GM18502 (cell line): ENCODE measurements at regions not wholly inside any gene's neighbourhood (a gene's known extent, or its start where the extent isn't known, plus 50 kb on each side); places are given as distances from the start of the nearest gene placed in this dataset.
"Not testable (repeated sequence)": the region's sequence is repeated elsewhere in the genome, so short reads cannot be mapped to it uniquely, and the experiment has no call there.

ENCODE experiments used
- ATAC-seq: cut with Tn5 transposase; IDR thresholded peaks from one replicate; pipeline ENCODE4 v1.9.1; 2021; ENCODE audit warnings: mild to moderate bottlenecking; ENCODE audit not compliant: unreplicated experiment, poor library complexity

GRCh38 chr10:22467393-22467792, 122.1 kb downstream of the SPAG6 start:
- ATAC-seq: not testable (repeated sequence)

GRCh38 chr10:22468570-22469320, 123.4 kb downstream of the SPAG6 start:
- no peak for ATAC-seq

GRCh38 chr10:22473044-22473443, 127.7 kb downstream of the SPAG6 start:
- no peak for ATAC-seq

- ATAC-seq: no peak
These were observed 128.2 kb downstream of the SPAG6 start for GRCh38 chr10:22473459-22473858.

- no peak for ATAC-seq
These were observed 130.6 kb downstream of the SPAG6 start for GRCh38 chr10:22475651-22476600.

GRCh38 chr10:22476601-22477321, 131.5 kb downstream of the SPAG6 start:
- ATAC-seq: no peak

GRCh38 chr10:22477334-22478287, 132.3 kb downstream of the SPAG6 start:
- ATAC-seq: no peak

- no peak for ATAC-seq
These were observed 133.4 kb downstream of the SPAG6 start for GRCh38 chr10:22478555-22479334.

GRCh38 chr10:22479419-22479818, 134.1 kb downstream of the SPAG6 start:
- ATAC-seq: no peak

- no peak for ATAC-seq
These were observed 135.8 kb downstream of the SPAG6 start for GRCh38 chr10:22481106-22481505.

GRCh38 chr10:22481687-22482539, 136.6 kb downstream of the SPAG6 start:
- ATAC-seq: no peak

- ATAC-seq: peak; percentile 53
These were observed 137.8 kb downstream of the SPAG6 start for GRCh38 chr10:22483132-22483531.
